GM21786 (cell line): ENCODE measurements at regions not wholly inside any gene's neighbourhood (a gene's known extent, or its start where the extent isn't known, plus 50 kb on each side); places are given as distances from the start of the nearest gene placed in this dataset.
"Not testable (repeated sequence)": the region's sequence is repeated elsewhere in the genome, so short reads cannot be mapped to it uniquely, and the experiment has no call there.

Experiments
- ATAC-seq: cut with Tn5 transposase; IDR thresholded peaks from one replicate; pipeline ENCODE4 v1.9.1; 2021; ENCODE audit not compliant: unreplicated experiment

GRCh38 chr2:16415861-16416260 lies 249.8 kb downstream of the CYRIA start:
- not testable (repeated sequence) for ATAC-seq

GRCh38 chr2:16413947-16414346 lies 251.7 kb downstream of the CYRIA start:
- ATAC-seq: no peak

- ATAC-seq: no peak
These were observed 252.3 kb downstream of the CYRIA start for GRCh38 chr2:16413285-16413684.

GRCh38 chr2:16412321-16413030 lies 253.2 kb downstream of the CYRIA start:
- ATAC-seq: no peak

GRCh38 chr2:16411788-16412187 lies 253.8 kb downstream of the CYRIA start:
- no peak for ATAC-seq

- ATAC-seq: no peak
These were observed 255.8 kb downstream of the CYRIA start for GRCh38 chr2:16409849-16410248.

GRCh38 chr2:16409006-16409390 lies 256.6 kb downstream of the CYRIA start:
- ATAC-seq: no peak

- no peak for ATAC-seq
These were observed 257.2 kb downstream of the CYRIA start for GRCh38 chr2:16408331-16409005.

- ATAC-seq: no peak
These were observed 258.3 kb downstream of the CYRIA start for GRCh38 chr2:16407358-16407757.

- ATAC-seq: no peak
These were observed 258.9 kb downstream of the CYRIA start for GRCh38 chr2:16406496-16407289.

- no peak for ATAC-seq
These were observed 260.1 kb downstream of the CYRIA start for GRCh38 chr2:16405551-16405950.

- ATAC-seq: no peak
These were observed 260.9 kb downstream of the CYRIA start for GRCh38 chr2:16404551-16405300.

GRCh38 chr2:16404146-16404545 lies 261.5 kb downstream of the CYRIA start:
- no peak for ATAC-seq

- ATAC-seq: no peak
These were observed 262.7 kb downstream of the CYRIA start for GRCh38 chr2:16402891-16403290.

- ATAC-seq: no peak
These were observed 263.8 kb downstream of the CYRIA start for GRCh38 chr2:16401761-16402300.

- no peak for ATAC-seq
These were observed 265.5 kb downstream of the CYRIA start for GRCh38 chr2:16400127-16400623.

- ATAC-seq: no peak
These were observed 267.1 kb downstream of the CYRIA start for GRCh38 chr2:16398486-16399043.

- ATAC-seq: no peak
These were observed 267.8 kb downstream of the CYRIA start for GRCh38 chr2:16397681-16398475.

- ATAC-seq: no peak
These were observed 268.6 kb downstream of the CYRIA start for GRCh38 chr2:16396986-16397385.

GRCh38 chr2:16396171-16396570 lies 269.5 kb downstream of the CYRIA start:
- no peak for ATAC-seq
